Panc1 (cell line): ENCODE measurements at regions not wholly inside any gene's neighbourhood (a gene's known extent, or its start where the extent isn't known, plus 50 kb on each side); places are given as distances from the start of the nearest gene placed in this dataset.

Experiments
- CTCF ChIP-seq: fragments of 450-650 bp; IDR thresholded peaks from 2 replicates; pipeline ENCODE4 v1.5.1; 2017; ENCODE audit warnings: mild to moderate bottlenecking
- POLR2AphosphoS5 ChIP-seq: IDR thresholded peaks from 2 replicates; pipeline ENCODE4 v1.6.1; 2012; ENCODE audit warnings: mild to moderate bottlenecking, low read depth, low read length, moderate library complexity
- REST ChIP-seq, 2 experiments: IDR thresholded peaks; 2 replicates each; pipeline ENCODE4 v1.6.1; 2011 to 2012; ENCODE audit warnings: low read depth in 2 of 2, control low read depth in 1 of 2, low read length in 1 of 2, mild to moderate bottlenecking in 1 of 2, moderate library complexity in 1 of 2; ENCODE audit not compliant: insufficient read depth in 1 of 2
- SIN3A ChIP-seq: IDR thresholded peaks from 2 replicates; pipeline ENCODE4 v1.6.1; 2012; ENCODE audit warnings: low read depth, mild to moderate bottlenecking, low read length, moderate library complexity, borderline replicate concordance; ENCODE audit not compliant: insufficient read depth
- TCF7L2 ChIP-seq: IDR thresholded peaks from 2 replicates; pipeline ENCODE4 v1.6.1; 2011; ENCODE audit warnings: mild to moderate bottlenecking, low read depth, low read length, inconsistent platforms

- TF ChIP-seq CTCF (no peak), REST (IDR thresholded peaks at IDR 0.05; ENCODE audit: insufficient read depth in 1 of 2, low read depth in 2 of 2, low read length in 1 of 2) (no peak), SIN3A (no peak), TCF7L2 (no peak), POLR2AphosphoS5 (no peak)
Observed at GRCh38 chr5:12294151-12294550, 389.9 kb upstream of the CTNND2 start.
